Middle frontal gyrus (tissue), 1 donor: ENCODE measurements at regions not wholly inside any gene's neighbourhood (a gene's known extent, or its start where the extent isn't known, plus 50 kb on each side); places are given as distances from the start of the nearest gene placed in this dataset.

ENCODE experiments used
- DNase-seq: peaks from one replicate; pipeline ENCODE4 v3.0.0-alpha.2; 2015; ENCODE audit warnings: low spot score; ENCODE audit errors: extremely low spot score

- DNase-seq = no peak
Measured at GRCh38 chr2:196356332-196356731, 185.0 kb upstream of the STK17B start.

DNA sequence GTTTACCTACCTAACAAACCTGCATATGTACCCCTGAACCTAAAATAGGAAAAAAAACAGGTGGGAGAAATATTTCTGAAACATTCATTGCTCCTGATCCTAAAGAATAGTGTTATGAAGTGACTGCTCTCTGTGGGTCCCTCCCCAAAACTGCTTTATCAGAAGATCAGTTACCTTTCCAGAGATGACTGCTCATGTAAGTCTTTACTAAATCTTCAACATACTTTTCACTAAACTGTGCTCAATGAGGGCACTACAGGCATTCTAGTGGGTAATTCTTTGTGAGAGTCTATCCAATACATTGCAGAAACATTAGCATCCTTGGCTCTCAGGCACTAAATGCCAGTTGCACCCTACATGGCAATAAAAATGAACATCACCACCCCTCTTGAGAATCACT lies 189.3 kb upstream of the STK17B start:
- no peak for DNase-seq

GRCh38 chr2:196361606-196362326 lies 190.4 kb upstream of the STK17B start:
- no peak for DNase-seq

- DNase-seq = no peak
Measured at GRCh38 chr2:196362973-196363549, 191.7 kb upstream of the STK17B start.

GRCh38 chr2:196365145-196365544 lies 193.8 kb upstream of the STK17B start:
- no peak for DNase-seq

GRCh38 chr2:196365923-196366322 lies 194.5 kb upstream of the STK17B start:
- no peak for DNase-seq

GRCh38 chr2:196367633-196368032 lies 196.3 kb upstream of the STK17B start:
- DNase-seq = no peak

GRCh38 chr2:196368546-196369225 lies 197.3 kb upstream of the STK17B start:
- DNase-seq = no peak

DNA sequence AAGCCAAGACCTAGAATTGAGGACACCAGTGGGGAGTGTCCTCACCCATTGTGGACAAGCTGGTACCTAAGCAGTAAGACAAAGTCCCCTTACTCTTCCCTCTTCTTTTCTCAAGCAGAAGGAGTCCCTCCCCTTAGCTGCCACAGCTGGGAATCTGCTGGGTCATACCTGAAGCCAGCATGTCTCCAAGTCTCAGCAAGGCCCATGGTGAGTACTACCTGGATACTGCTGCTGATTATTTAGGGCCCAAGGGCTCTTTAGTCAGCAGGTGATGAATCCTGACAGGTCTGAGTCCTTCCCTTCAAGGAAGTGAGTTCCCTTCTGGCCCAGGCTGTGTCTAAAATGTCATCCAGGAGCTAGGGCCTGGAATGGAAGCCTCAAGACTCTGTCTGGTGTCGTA lies 198.6 kb upstream of the STK17B start:
- DNase-seq = no peak

GRCh38 chr2:196370381-196370780 lies 199.0 kb upstream of the STK17B start:
- DNase-seq = no peak

- no peak for DNase-seq
Measured at GRCh38 chr2:196372276-196372809, 201.0 kb upstream of the STK17B start.

- no peak for DNase-seq
Measured at GRCh38 chr2:196372811-196373664, 201.7 kb upstream of the STK17B start.

GRCh38 chr2:196376984-196377877 lies 205.9 kb upstream of the STK17B start:
- DNase-seq = no peak

- no peak for DNase-seq
Measured at GRCh38 chr2:196379600-196379999, 208.2 kb upstream of the STK17B start.

DNA sequence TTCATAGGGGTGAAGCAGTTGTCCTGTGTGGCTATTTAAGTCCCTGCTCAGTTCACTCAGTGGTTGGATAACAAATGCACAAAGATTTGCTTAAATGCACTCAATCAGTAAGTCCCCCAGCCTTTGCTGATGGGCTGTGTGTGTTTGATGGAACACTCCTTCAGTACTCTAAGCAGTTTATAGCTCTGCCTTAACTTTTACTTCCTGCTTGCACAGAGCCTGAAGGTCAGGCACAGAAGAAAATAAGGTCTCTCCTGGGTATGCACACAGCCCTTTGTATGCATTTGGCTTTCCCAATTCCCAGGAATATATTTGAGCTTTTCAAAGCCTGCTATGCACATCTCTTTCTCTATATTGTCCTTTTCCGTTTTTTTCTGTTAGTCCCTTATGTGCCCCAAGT lies 208.7 kb upstream of the STK17B start:
- DNase-seq = no peak

DNA sequence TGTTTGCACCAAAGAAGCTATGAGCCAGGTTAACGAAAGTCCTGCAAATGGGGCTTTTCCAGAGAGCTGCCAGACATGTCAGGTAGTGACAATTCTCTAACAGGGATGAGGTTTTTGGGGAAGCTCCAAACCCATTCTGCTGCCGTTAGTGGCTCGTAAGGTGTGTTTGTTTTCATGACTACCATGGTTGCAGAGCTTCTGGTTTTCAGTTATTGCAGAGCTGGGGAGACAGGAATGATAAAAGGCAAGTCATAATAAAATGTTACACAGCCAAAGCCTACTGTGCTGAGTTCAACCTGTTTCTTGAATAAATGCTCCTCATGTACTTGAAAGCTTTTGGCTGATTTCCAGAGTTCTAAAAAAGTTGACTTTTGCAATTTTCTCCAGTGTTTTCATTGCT lies 209.2 kb upstream of the STK17B start:
- no peak for DNase-seq

DNA sequence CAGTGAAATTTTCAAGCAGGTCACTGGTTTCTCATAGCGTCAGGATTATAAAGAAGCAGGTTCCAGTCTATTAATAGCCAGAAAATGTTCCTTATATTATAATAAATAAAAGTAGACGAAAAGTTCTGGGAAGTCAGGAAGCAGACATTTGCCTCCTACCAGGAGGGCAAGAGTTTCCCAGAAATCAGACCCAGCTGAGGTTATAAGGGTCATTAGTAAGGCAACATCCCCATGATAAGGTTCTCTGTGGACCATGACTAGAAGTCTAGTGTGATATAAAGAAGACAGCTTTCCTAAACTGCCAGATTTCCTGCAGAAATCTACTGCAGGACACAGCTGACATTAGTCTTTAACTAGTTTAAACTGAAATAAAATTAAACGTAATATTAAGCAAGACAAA lies 210.1 kb upstream of the STK17B start:
- DNase-seq = no peak

DNA sequence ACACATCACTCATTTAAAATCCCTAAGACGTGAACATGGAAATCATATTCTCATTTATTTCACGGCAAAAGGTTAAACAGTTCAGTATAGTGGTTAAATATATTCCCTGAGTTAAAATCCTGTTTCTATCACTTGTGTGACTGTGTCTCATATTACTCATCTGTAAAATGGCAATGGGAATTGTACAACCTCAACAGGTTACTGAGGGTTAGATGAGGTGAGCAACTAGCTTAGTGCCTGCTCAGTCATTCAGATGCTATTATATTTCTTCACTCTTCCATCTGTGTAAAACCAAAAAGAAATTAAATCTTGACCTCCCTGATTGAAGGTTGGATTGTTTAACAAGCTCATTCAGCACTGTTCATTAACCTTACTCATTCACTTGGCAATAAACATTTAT lies 212.4 kb upstream of the STK17B start:
- DNase-seq = no peak

- DNase-seq = no peak
Measured at GRCh38 chr2:196384729-196385128, 213.4 kb upstream of the STK17B start.

- DNase-seq = no peak
Measured at GRCh38 chr2:196389670-196390069, 218.3 kb upstream of the STK17B start.
